OCI-LY3 (cell line): ENCODE measurements at regions not wholly inside any gene's neighbourhood (a gene's known extent, or its start where the extent isn't known, plus 50 kb on each side); places are given as distances from the start of the nearest gene placed in this dataset.

Experiments used
- CTCF ChIP-seq: fragments of 200-600, 300-600 bp; sonication (generic); IDR thresholded peaks from 2 replicates; pipeline ENCODE4 v1.5.1; 2014; ENCODE audit warnings: antibody characterized with exemption, low read length, low read depth
- EZH2phosphoT487 ChIP-seq: fragments of 200-600 bp; shearing (Covaris generic); IDR thresholded peaks from 2 replicates; pipeline ENCODE4 v1.6.1; 2018; ENCODE audit warnings: antibody characterized with exemption, mixed run types, low read depth

- TF ChIP-seq CTCF (no peak), EZH2phosphoT487 (no peak)
Measured at GRCh38 chr15:31251165-31251564, 75.5 kb upstream of the KLF13 start.
